ENCODE measurements at regions not wholly inside any gene's neighbourhood (a gene's known extent, or its start where the extent isn't known, plus 50 kb on each side); places are given as distances from the start of the nearest gene placed in this dataset.

- no peak overlapping the region for H3K27ac Mint-ChIP-seq (ENCODE audit: unreplicated experiment)
Observed at GRCh38 chr2:75788902-75789301, 78.2 kb upstream of the GCFC2 start.

GRCh38 chr2:75788154-75788553 lies 77.4 kb upstream of the GCFC2 start:
- no peak for DNase-seq
- peaks cover 33% of the 10 kb centered on the region for H3K4me1 Mint-ChIP-seq (ENCODE audit: low read depth, unreplicated experiment)
- no peaks in the 10 kb centered on the region for H3K36me3 Mint-ChIP-seq (ENCODE audit: unreplicated experiment)
- H3K9me3 Mint-ChIP-seq (ENCODE audit: unreplicated experiment), result peaks cover 6% of the 10 kb centered on the region
- H3K27ac Mint-ChIP-seq (ENCODE audit: unreplicated experiment), result no peak overlapping the region
- H3K4me3 Mint-ChIP-seq (ENCODE audit: unreplicated experiment), result no peak overlapping the region
- H3K27me3 Mint-ChIP-seq (ENCODE audit: unreplicated experiment), result peaks cover 3% of the 10 kb centered on the region
- TF ChIP-seq, protein P1, sequence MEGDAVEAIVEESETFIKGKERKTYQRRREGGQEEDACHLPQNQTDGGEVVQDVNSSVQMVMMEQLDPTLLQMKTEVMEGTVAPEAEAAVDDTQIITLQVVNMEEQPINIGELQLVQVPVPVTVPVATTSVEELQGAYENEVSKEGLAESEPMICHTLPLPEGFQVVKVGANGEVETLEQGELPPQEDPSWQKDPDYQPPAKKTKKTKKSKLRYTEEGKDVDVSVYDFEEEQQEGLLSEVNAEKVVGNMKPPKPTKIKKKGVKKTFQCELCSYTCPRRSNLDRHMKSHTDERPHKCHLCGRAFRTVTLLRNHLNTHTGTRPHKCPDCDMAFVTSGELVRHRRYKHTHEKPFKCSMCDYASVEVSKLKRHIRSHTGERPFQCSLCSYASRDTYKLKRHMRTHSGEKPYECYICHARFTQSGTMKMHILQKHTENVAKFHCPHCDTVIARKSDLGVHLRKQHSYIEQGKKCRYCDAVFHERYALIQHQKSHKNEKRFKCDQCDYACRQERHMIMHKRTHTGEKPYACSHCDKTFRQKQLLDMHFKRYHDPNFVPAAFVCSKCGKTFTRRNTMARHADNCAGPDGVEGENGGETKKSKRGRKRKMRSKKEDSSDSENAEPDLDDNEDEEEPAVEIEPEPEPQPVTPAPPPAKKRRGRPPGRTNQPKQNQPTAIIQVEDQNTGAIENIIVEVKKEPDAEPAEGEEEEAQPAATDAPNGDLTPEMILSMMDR (IDR thresholded peaks at IDR 0.05; ENCODE audit: partially characterized antibody, unreplicated experiment), result no peak

More at GRCh38 chr2:75788902-75789301, 78.2 kb upstream of the GCFC2 start:
- no peak for DNase-seq
- TF ChIP-seq, protein P1 (IDR thresholded peaks at IDR 0.05; ENCODE audit: partially characterized antibody, unreplicated experiment), result no peak
- Mint-ChIP-seq H3K27me3 (ENCODE audit: unreplicated experiment) (peaks cover 3% of the 10 kb centered on the region), H3K36me3 (ENCODE audit: unreplicated experiment) (no peaks in the 10 kb centered on the region), H3K4me3 (ENCODE audit: unreplicated experiment) (no peak overlapping the region), H3K4me1 (ENCODE audit: low read depth, unreplicated experiment) (peaks cover 33% of the 10 kb centered on the region), H3K9me3 (ENCODE audit: unreplicated experiment) (peaks cover 6% of the 10 kb centered on the region)

DNA sequence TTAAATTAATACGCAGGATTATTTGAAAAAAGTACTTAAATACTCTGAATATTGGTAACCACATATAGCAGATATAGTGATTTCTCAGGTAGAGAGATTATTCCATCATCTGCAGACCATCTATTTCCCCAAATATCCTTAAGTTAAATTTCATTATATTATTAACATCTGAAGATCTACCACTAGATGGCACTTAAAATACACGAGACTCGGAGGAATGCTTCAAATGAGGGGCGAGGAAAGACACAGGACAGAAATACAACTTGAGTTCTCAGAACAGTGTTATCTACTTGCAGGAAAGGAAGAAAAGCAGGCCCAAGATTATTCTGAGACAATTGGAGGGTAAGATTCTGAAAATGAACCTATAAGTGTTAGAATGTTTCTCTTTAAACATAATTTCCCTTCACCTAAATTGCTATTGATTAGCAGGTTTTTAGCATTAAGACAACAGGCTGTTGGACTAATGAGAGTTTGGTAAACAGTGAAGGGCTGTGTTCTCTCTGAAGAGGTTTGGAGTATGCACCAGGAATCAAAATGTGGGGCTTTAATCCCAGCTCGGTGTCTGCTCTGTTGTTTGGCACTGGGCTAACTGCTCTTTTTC lies 76.9 kb upstream of the GCFC2 start:
- H3K27me3 Mint-ChIP-seq (ENCODE audit: unreplicated experiment), result peaks cover 3% of the 10 kb centered on the region
- H3K4me1 Mint-ChIP-seq (ENCODE audit: low read depth, unreplicated experiment), result peaks cover 29% of the 10 kb centered on the region
- DNase-seq, result no peak
- H3K36me3 Mint-ChIP-seq (ENCODE audit: unreplicated experiment), result no peaks in the 10 kb centered on the region
- TF ChIP-seq, protein P1 (IDR thresholded peaks at IDR 0.05; ENCODE audit: partially characterized antibody, unreplicated experiment), result peak; percentile 58
- H3K27ac Mint-ChIP-seq (ENCODE audit: unreplicated experiment), result no peak overlapping the region
- peaks cover 6% of the 10 kb centered on the region for H3K9me3 Mint-ChIP-seq (ENCODE audit: unreplicated experiment)
- H3K4me3 Mint-ChIP-seq (ENCODE audit: unreplicated experiment), result no peak overlapping the region

- Mint-ChIP-seq H3K27me3 (ENCODE audit: unreplicated experiment) (no peaks in the 10 kb centered on the region), H3K4me3 (ENCODE audit: unreplicated experiment) (no peak overlapping the region), H3K9me3 (ENCODE audit: unreplicated experiment) (no peaks in the 10 kb centered on the region), H3K4me1 (ENCODE audit: low read depth, unreplicated experiment) (no peaks in the 10 kb centered on the region), H3K36me3 (ENCODE audit: unreplicated experiment) (no peaks in the 10 kb centered on the region), H3K27ac (ENCODE audit: unreplicated experiment) (no peak overlapping the region)
- no peak for DNase-seq
- TF ChIP-seq, protein P1 (IDR thresholded peaks at IDR 0.05; ENCODE audit: partially characterized antibody, unreplicated experiment), result no peak
Observed at GRCh38 chr2:75775311-75775823, 64.7 kb upstream of the GCFC2 start.

- Mint-ChIP-seq H3K27me3 (ENCODE audit: unreplicated experiment) (no peaks in the 10 kb centered on the region), H3K36me3 (ENCODE audit: unreplicated experiment) (no peaks in the 10 kb centered on the region), H3K27ac (ENCODE audit: unreplicated experiment) (no peak overlapping the region), H3K4me3 (ENCODE audit: unreplicated experiment) (no peak overlapping the region), H3K4me1 (ENCODE audit: low read depth, unreplicated experiment) (no peaks in the 10 kb centered on the region), H3K9me3 (ENCODE audit: unreplicated experiment) (no peaks in the 10 kb centered on the region)
- TF ChIP-seq, protein P1 (IDR thresholded peaks at IDR 0.05; ENCODE audit: partially characterized antibody, unreplicated experiment), result no peak
- DNase-seq, result no peak
Observed at GRCh38 chr2:75772908-75773630, 62.4 kb upstream of the GCFC2 start.
